ENCODE measurements at regions not wholly inside any gene's neighbourhood (a gene's known extent, or its start where the extent isn't known, plus 50 kb on each side); places are given as distances from the start of the nearest gene placed in this dataset.
A peak's percentile ranks its signal among the peaks of the same experiment; 100 is the strongest.

- no peak overlapping the region for H3K4me3 ChIP-seq (ENCODE audit: low read depth, low read length)
- H3K9ac ChIP-seq: no peak overlapping the region
- TF ChIP-seq CTCF (IDR thresholded peaks at IDR 0.05): no peak
- H3K4me1 ChIP-seq: no peaks in the 10 kb centered on the region
- no peak overlapping the region for H3K4me2 ChIP-seq (ENCODE audit: low read length)
- no peak overlapping the region for H2AFZ ChIP-seq
- no peaks in the 10 kb centered on the region for H3K9me3 ChIP-seq (ENCODE audit: control insufficient read depth, low read length)
- H3K79me2 ChIP-seq: no peaks in the 10 kb centered on the region
- no peaks in the 10 kb centered on the region for H3K36me3 ChIP-seq (ENCODE audit: control insufficient read depth, insufficient read depth, low read length)
- H3K27me3 ChIP-seq (ENCODE audit: control insufficient read depth, insufficient read depth, low read length): no peaks in the 10 kb centered on the region
- no peak overlapping the region for H3K27ac ChIP-seq
Measured at GRCh38 chr3:117892431-117892841, 1142.2 kb downstream of the IGSF11 start.

GRCh38 chr3:117893001-117893400, 1141.6 kb downstream of the IGSF11 start:
- no peaks in the 10 kb centered on the region for H3K9me3 ChIP-seq (ENCODE audit: control insufficient read depth, low read length)
- no peak overlapping the region for H3K9ac ChIP-seq
- H3K36me3 ChIP-seq (ENCODE audit: control insufficient read depth, insufficient read depth, low read length): no peaks in the 10 kb centered on the region
- H3K4me1 ChIP-seq: no peaks in the 10 kb centered on the region
- H3K27me3 ChIP-seq (ENCODE audit: control insufficient read depth, insufficient read depth, low read length): no peaks in the 10 kb centered on the region
- no peak for TF ChIP-seq CTCF (IDR thresholded peaks at IDR 0.05)
- H3K27ac ChIP-seq: no peak overlapping the region
- H3K4me2 ChIP-seq (ENCODE audit: low read length): no peak overlapping the region
- H3K4me3 ChIP-seq (ENCODE audit: low read depth, low read length): no peak overlapping the region
- H3K79me2 ChIP-seq: no peaks in the 10 kb centered on the region
- no peak overlapping the region for H2AFZ ChIP-seq

- H3K4me2 ChIP-seq (ENCODE audit: low read length): no peak overlapping the region
- H3K27me3 ChIP-seq (ENCODE audit: control insufficient read depth, insufficient read depth, low read length): no peaks in the 10 kb centered on the region
- no peak overlapping the region for H3K4me3 ChIP-seq (ENCODE audit: low read depth, low read length)
- no peak overlapping the region for H2AFZ ChIP-seq
- H3K36me3 ChIP-seq (ENCODE audit: control insufficient read depth, insufficient read depth, low read length): no peaks in the 10 kb centered on the region
- no peak for TF ChIP-seq CTCF (IDR thresholded peaks at IDR 0.05)
- H3K9ac ChIP-seq: no peak overlapping the region
- no peaks in the 10 kb centered on the region for H3K4me1 ChIP-seq
- H3K9me3 ChIP-seq (ENCODE audit: control insufficient read depth, low read length): no peaks in the 10 kb centered on the region
- no peak overlapping the region for H3K27ac ChIP-seq
- no peaks in the 10 kb centered on the region for H3K79me2 ChIP-seq
Measured at GRCh38 chr3:117893638-117894037, 1141.0 kb downstream of the IGSF11 start.

- Histone ChIP-seq H2AFZ (no peak overlapping the region), H3K4me2 (ENCODE audit: low read length) (no peak overlapping the region), H3K27ac (no peak overlapping the region), H3K9me3 (ENCODE audit: control insufficient read depth, low read length) (no peaks in the 10 kb centered on the region), H3K9ac (no peak overlapping the region), H3K36me3 (ENCODE audit: control insufficient read depth, insufficient read depth, low read length) (no peaks in the 10 kb centered on the region), H3K4me1 (no peaks in the 10 kb centered on the region), H3K4me3 (ENCODE audit: low read depth, low read length) (no peak overlapping the region), H3K27me3 (ENCODE audit: control insufficient read depth, insufficient read depth, low read length) (no peaks in the 10 kb centered on the region), H3K79me2 (no peaks in the 10 kb centered on the region)
- TF ChIP-seq CTCF (IDR thresholded peaks at IDR 0.05): peak; percentile 11
Measured at GRCh38 chr3:117898722-117899522, 1135.7 kb downstream of the IGSF11 start.

GRCh38 chr3:117903226-117903625, 1131.4 kb downstream of the IGSF11 start:
- Histone ChIP-seq H3K9ac (no peak overlapping the region), H3K4me3 (ENCODE audit: low read depth, low read length) (no peak overlapping the region), H3K27ac (no peak overlapping the region), H3K27me3 (ENCODE audit: control insufficient read depth, insufficient read depth, low read length) (no peaks in the 10 kb centered on the region), H2AFZ (no peak overlapping the region), H3K79me2 (no peaks in the 10 kb centered on the region), H3K36me3 (ENCODE audit: control insufficient read depth, insufficient read depth, low read length) (no peaks in the 10 kb centered on the region), H3K4me1 (no peaks in the 10 kb centered on the region), H3K4me2 (ENCODE audit: low read length) (no peak overlapping the region), H3K9me3 (ENCODE audit: control insufficient read depth, low read length) (no peaks in the 10 kb centered on the region)
- TF ChIP-seq CTCF (IDR thresholded peaks at IDR 0.05): no peak

All from parathyroid adenoma (tissue), 2 donors.